Hippocampal formation (tissue), 2 donors: ENCODE measurements at regions not wholly inside any gene's neighbourhood (a gene's known extent, or its start where the extent isn't known, plus 50 kb on each side); places are given as distances from the start of the nearest gene placed in this dataset.
"Not testable (repeated sequence)": the region's sequence is repeated elsewhere in the genome, so short reads cannot be mapped to it uniquely, and the experiment has no call there.

Experiments
- DNase-seq, 2 donors: peaks; one replicate each; lab custom pipeline; 2025; lab: John Stamatoyannopoulos, UW

DNA sequence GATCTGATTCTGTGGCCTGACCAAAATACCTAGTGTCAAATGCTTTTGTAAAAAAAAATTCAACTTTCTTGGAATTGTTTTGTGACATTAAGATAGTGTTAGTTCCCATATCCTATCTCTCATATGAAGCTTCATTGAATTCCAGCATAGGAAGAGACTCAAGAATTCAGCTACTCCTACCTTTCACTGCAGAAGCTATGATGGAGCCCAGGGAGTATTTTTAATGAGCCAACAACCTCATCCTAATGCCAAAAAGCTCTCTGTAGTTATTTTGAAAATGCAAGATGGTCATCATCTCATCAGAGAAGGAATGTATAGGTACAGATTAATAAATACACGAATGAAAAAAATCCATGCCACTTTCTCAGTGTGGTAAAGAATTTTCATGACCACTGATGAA, 431.2 kb upstream of the SGCG start:
- no peak for DNase-seq

DNA sequence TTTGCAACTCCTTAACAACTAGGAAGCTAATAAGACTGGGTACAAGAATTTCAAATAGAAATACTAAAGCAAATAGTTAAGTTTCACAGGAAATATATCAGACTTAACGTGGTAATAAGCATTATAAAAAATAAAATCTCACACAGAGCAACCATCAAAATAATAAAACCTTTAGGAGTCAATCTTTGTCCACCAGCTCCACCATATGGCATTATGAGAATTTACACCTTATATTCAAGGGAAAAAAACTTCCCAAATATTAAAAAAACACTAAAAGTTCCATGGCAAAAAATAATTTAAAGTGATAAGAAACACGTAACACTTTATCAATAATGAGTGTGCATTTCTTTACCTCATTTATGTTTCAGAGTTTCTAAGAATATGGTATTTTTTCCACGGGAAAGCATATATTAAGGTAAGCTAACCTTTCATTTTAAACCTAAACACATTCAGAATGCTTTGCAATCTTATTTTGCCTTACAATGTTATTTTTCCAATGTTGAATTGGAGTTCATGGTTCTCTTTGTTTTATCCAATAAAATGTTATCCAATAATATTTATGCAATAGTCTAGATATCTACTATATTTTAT, 423.2 kb upstream of the SGCG start:
- DNase-seq, result peak in 1 of 2 donors; percentile 25

DNA sequence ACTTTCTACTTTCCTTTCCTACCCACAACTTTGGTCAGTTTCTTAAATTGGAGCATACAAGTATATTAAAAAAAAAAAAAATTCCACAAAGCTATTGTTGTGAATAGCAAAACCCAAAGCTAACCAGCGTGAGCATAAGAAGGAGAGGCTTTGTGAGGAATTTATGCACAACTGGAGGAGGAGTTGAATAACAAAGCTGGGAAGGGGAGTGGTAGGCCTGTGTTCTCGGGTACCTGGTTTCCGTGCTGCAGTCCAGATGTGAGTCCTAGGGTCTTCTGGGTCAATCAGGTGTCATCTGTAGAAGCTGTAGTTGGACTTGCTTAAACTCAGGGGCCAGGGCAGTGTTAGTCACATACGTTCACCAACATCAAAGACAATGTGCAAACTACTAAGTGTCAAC, 422.5 kb upstream of the SGCG start:
- no peak for DNase-seq

DNA sequence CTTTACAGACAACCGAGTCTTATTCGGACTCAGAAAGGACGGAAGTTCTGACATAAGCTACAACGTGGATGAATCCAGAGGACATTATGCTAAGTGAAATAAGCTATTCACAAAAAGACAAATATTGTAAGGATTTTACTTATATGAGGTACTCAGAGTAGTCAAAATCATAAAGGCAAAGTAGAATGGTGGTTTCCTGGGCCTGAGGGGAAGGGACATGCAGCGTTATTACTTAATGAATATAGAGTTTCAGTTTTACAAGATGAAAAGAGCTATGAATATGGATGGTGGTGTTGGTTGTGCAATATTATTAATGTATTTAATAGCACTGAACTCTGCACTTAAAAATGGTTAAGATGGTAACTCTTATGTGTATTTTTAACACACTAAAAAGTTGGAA, 419.1 kb upstream of the SGCG start:
- no peak for DNase-seq

DNA sequence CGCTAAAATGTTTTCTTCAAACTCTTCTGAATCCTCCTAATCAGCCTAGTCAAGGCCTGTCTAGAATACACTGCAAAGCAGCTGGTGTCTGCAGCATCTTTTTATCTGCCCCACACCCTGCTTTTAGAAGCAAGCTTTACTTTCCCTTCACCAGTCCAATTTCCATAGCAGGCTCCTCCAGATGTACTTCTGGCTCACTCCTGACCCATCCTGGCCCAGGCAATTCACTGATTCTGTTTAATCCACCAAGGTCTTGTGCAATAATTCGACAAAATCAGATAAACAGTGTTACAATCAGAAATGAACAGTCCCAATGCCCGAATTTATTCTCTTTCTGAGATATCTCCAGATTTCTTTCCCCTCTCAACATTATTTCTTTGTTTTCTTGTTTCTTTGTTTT, 415.2 kb upstream of the SGCG start:
- DNase-seq, result no peak

DNA sequence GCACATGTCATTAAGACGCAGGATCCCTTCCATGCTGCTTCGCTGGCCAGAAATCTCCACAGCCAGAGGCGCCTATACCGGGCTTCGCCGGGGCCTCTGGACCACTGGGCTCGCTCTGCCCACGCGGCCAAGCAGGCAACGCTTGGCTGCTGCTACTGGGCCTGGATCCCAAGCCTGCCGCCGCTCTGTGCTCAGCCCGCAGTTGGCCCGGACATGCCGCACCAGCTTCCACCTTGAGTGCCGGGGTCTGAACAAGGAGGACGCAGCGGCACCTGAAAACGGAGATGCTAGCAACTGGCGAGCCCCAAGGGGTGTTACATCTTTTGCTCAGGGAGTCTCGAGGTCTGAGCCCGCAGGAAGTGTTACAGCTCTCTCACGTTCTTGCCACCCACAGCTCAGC, 409.9 kb upstream of the SGCG start:
- no peak for DNase-seq

DNA sequence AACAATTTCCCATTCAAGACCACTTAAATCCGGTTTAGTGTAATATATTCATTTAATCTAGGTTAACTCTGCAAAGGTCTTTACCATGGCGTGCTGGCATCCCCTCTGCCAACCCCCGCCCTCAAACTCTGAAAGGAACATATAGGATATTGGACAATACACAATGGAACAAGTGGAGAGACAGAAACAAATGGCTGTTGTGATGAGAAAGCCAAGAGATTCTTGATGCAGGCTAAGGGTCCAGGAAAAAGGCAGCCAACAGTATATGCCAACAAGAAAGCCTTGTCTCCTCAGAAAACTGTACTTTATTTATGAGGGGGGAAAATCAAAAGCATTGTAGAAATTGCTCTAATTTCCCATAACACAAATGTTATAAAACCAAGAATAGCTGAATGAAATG, 407.3 kb upstream of the SGCG start:
- DNase-seq, result no peak

DNA sequence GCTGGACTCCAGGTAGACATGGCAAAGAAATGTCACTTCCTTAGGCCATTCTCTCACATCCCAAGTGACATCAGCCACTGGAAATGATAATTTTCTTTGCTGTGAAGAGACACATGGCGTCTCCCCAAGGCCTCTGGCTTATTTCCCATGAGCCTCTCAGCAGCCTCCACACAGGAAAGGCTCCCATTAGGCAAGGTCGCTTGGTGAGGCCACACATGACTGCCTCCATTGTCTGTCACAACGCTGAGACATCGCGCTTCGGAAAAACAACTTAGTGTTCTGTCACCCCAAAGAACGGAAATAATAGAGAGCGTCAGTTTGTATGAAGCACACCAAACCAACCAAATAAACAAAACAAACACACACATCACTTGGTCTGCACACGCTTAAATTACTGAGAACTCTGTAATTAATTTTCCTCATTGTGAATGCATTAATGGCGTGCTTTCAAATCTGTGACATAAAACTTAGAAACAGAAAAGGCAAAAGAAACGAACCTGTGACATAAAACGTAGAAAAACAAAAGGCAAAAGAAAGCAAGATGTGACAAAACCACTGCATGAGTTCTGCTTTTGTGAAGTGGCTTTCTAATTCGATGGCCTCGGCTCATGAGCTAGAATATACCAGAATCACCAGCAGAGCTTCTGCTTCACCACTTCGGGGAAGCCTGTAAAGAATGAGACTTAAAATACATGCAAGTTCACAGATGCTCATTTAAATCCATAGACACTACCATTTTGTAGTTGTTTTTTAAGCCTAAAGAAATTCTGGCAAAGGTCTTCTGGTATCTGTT, 404.2 kb upstream of the SGCG start:
- no peak for DNase-seq

DNA sequence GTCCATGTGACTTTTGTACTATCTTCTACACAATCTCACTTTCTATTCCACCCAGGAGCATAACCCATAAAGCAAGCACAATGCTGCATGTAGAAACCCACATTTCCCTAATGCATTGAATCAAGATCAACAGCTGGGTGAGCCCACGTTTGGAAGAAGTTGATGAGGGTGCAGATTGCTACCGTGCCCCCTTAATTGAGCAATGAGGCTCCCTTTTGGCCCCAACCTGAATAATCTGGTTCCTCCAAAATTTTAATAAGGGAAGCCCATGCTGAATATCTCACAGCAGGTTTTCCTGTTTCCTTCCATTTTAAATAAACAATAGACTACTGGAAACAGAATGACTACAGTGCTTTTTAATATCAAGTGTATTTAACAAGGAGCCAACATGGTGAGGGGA, 403.6 kb upstream of the SGCG start:
- no peak for DNase-seq

DNA sequence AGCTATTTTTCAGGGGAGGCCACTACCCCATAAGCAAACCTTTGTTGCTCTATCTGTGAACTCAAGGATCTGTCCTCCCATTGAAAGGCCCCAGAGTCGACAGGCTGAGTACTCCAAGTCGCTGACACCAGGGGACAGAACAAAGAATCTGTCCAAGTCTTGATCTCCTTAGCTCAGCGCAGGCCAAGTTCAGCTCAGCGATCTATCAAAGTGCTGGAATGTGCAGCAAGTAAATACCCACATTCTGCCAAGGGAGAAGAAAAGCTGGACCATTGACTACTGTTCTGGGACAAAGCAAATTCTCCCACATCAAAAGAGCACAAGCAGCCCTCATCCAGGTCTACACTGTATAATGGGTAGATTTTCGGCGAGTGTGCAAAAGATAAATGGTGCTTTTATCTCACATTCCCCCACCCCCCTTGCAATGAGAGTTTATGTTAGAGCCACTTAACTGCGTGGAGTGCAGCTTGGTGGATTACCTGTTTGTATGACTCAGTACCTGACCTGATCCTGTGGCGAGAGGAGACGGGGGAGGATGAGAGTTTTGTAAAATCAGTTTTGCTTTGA, 391.7 kb upstream of the SGCG start:
- no peak for DNase-seq

DNA sequence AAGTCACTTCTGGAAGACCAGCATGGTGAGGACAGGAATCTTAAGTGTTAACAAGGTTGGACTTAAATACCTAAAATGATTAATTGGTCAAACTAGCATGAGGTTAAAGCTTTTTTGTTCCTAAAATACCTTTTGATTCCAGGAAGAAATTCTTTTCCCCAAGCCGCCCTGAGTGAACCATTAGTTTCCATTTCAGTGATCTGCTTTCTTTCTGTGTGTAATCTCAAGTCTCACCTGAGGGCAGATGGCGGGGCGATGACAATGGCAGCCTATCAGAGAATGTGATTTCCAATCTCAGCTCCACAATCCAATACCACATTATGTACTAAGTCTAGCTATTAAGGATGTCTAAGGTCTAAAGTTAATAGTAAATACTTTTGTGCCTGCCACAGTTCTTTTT, 390.9 kb upstream of the SGCG start:
- no peak for DNase-seq

DNA sequence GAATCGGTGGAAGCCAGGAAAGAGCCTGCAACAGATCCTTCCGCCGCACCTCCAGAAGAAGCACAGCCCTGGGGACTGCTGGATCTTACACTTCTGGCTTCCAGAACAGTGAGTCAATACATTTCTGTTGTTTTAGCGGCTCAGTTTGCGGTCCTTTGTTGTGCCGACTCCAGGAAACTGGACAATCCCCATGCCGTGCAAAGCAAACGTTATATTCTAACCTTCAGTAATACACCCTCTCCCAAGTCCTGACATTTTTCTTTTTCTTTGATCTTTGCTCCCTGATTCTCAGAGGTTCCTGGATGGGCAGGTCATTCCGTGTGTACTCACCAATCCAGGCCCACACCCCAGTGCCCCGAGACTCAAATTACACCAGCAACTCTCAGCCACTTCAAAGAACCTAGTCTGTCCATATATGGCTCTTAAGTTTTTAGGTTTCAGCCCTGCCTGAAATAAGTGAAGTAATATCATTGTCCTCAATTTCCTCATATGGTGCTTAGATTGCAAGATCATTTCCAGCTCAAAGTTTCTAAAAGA, 387.1 kb upstream of the SGCG start:
- no peak for DNase-seq

DNA sequence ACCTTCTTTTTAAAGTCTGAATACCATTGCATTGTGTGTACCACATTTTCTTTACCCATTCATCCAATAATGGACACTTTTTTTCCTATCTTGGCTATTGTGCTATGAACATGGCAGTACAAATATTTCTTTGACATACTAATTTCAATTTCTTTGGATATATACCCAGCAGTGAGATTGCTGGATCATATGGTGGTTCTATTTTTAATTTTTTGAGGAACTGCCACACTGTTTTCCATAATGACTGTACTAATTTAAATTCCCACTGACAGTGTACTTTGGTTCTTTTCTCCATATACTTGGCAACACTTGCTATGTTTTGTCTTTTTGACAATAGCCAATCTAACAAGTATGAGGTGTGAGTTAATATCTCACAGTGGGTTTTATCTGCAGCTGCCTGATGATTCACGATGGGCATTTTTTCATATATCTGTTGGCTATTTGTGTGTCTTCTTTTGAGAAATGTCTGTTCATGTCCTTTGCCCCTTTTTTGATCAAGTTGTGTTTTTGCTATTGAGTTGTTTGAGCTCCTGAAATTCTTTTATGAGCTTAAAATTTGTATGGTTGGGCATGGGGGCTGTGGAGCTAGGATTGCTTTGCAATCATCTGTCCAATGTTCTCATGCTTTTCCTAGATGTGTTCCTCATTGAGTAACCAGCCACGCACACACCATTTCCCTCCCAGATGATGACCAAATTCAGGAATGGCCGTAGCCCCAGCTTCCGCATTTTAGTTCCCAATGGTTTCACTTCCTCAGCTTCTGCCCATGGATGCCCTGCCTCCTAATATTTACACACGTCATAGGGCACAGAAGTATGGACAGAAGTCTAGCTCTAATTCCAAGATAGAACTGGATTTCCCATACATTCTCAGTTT, 380.0 kb upstream of the SGCG start:
- DNase-seq, result peak; percentile 28 to 31

DNA sequence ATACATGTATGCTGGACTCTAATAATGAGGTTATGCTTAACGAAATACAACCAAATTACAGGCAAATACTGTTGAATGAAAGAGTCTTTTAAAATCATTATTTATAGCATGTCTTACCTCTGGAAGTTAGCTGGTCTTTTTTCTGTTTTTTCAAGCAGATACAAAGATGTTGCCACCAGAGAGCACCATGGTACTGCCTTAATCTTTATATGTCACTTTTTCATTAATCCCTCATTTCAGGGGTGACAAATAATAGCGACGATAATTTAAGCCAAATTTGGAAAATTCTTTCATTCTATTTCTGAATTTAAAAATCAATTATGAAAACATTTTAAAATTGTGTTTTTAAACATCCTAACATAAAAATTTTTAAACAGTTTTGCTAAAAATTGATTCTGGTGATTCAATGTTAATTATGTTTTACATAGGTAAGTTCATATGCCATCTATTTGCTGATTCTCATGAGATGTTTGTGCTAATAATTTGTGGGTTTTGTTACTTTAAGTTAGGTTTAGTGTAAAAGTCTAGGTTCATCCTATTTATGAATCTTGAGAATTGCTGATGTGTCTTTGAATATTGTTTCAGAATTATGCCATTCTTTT, 379.3 kb upstream of the SGCG start:
- DNase-seq, result peak in 1 of 2 donors; percentile 59

DNA sequence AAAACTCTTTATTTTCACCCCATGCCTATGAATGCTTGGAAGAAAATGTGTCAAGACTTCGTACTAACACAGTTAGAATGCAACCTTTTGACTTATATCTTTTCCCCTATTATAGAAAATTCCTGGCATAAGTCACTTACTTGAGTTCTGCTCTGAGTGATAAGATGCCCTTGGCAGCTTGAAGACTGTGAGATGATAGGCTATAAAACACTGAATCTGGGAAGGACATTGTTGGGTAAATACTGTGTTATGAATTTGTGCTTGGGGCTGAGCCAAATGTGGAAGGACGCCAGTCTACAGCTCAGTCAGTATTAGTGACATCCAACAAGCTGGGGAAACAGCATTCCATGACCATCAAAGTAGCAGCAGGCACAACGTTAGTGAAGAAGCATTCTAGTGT, 368.0 kb upstream of the SGCG start:
- DNase-seq, result no peak

DNA sequence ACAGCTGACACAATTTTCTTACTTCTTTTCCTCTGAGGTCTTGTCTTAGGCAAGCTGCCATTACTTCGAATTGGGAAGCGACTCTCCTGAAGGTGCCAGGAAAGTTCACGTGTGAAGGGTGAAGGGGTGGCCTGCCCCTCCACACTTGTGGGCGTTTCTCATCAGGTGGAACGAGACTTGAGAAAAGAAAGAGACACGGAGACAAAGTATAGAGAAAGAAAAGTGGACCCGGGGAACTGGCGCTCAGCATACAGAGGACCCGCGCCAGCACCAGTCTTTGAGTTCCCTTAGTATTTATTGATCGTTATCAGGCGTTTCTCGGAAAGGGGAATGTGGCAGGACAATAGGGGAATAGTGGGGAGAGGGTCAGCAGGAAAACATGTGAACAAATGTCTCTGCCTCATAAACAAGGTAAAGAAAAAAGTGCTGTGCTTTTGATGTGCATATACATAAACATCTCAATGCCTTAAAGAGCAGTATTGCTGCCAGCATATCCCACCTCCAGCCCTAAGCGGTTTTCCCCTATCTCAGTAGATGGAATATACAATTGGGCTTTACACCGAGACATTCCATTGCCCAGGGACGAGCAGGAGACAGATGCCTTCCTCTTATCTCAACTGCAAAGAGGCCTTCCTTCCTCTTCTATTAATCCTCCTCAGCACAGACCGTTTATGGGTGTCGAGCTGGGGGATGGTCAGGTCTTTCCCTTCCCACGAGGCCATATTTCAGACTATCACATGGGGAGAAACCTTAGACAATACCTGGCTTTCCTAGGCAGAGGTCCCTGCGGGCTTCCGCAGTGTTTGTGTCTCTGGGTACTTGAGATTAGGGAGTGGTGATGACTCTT, 367.0 kb upstream of the SGCG start:
- not testable (repeated sequence) for DNase-seq

DNA sequence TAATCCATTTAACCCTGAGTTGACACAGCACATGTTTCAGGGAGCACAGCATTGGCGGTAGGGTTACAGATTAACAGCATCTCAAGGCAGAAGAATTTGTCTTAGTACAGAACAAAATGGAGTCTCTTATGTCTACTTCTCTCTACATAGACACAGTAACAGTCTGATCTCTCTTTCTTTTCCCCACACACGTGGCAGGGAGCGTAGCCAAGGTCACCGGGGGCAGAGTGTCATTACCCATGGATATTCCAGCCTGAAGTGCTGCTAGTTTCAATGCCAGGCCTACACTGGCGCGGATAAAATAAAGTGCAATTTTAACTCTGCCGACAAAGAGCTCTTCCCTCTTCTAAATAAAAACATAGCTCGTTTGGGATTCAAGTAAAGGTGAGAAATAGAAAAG, 366.3 kb upstream of the SGCG start:
- not testable (repeated sequence) for DNase-seq

DNA sequence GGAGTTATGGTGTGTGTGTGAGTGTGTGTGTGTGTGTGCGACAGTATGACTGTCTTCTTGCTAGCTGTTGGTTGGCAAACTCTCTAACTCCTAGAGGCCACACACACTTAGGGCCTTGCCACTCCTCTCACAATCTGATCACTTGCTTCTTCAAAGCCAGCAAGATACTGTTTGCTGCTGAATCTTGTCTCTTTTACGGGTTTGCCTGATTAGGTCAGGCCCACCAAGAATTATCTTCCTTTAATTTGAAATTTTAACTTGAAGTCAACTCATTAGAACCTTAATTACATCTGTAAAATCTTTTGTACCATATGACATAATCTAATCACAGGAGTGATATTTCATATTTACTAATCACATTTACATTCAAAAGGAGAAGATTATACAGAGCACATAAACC, 359.2 kb upstream of the SGCG start:
- DNase-seq, result no peak

DNA sequence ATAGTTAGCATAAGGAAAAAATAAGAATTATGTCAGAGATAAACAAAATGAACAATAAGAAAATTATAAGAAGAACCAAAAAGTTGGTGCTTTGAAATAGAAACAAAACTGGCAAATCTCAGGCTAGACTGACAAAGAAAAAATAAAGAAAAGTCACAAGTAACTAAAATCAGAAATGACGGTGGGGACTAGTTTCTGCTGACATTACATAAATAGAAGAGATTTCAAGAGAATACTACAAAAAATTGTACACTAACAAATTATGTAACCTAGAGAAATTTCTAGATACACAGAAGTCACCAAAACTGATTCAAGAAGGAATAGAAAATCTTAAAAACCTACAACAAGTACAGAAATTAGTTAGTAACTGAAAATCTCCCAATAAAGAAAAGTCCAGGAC, 355.6 kb upstream of the SGCG start:
- no peak for DNase-seq

DNA sequence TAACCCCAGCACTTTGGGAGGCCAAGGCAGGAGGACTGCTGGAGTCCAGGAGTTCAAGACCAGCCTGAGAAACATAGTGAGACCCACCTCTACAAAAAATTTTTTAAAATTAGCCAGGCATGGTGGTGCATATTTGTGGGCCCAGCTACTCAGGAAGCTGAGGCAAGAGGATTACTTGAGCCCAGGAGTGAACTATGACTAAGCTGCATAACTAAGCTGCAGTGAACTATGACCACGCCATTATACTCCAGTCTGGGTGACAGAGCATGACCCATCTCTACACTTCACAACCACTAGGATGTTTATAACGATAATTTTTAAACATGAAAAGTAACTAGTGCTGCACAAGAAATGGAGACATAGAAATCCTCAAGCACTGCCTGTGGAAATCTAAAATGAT, 352.7 kb upstream of the SGCG start:
- DNase-seq, result no peak

DNA sequence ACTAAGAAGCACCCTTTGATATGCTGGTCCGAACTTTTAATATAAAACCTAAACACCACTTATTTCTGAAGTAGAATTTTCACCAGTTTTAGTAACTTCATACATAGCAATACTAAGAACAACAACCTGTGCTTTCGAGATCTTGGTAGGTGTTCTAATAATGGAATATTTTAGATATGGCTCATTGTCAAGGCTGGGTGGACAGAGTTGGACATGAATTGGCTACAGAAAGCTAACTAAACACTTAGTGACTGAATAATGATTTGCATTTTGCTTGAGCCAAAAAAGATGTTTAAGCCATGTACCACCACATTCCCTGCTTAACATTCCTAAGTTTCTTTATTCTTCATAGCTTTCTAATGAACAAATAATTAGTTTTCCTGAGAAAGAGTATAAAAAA, 344.3 kb upstream of the SGCG start:
- no peak for DNase-seq
